ENCODE measurements at regions not wholly inside any gene's neighbourhood (a gene's known extent, or its start where the extent isn't known, plus 50 kb on each side); places are given as distances from the start of the nearest gene placed in this dataset.

DNA sequence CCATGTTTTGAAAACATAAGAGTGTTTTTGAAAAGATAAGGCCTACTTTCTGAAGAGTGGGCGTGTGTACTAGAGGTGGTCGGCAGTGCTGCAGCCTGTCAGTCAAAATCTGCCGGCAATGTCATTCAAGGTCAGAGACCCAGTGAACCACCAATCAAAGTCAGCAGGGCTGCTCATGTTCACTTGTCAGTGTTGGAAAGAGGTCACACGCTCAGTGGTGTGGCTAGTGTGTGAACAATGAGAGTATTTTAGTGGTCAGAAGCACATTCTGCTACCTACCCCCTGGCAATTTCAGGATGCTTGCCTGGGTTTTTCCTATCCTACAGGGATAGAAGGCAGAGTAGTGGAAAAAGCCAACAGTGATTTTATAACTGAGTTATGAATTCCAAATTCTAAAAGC lies 278.5 kb upstream of the ONECUT1 start:
- no peaks in the 10 kb centered on the region for H3K36me3 ChIP-seq (ENCODE audit: insufficient read depth, low read length)
- ChIA-PET CTCF (ENCODE audit: partially characterized antibody) (no interaction called here), POLR2A (ENCODE audit: partially characterized antibody) (no interaction called here)
- no peaks in the 10 kb centered on the region for H3K9me3 ChIP-seq (ENCODE audit: control insufficient read depth in 1 of 2, low read length in 2 of 2)
- no peaks in the 10 kb centered on the region for H3K36me3 Mint-ChIP-seq
- peaks cover 0 to 8% (median 0%) of the 10 kb centered on the region in 8 donors for H3K9me3 Mint-ChIP-seq
- H3K27ac Mint-ChIP-seq = no peak overlapping the region
- H3K4me1 Mint-ChIP-seq = no peaks in the 10 kb centered on the region
- intact Hi-C loops (cut with micrococcal nuclease) = no loop called here
- no peak overlapping the region for H3K4me3 ChIP-seq (ENCODE audit: low read length in 2 of 2)
- no peaks in the 10 kb centered on the region for H3K4me1 ChIP-seq (ENCODE audit: insufficient read depth, low read length)
- no peaks in the 10 kb centered on the region for H3K27me3 ChIP-seq (ENCODE audit: insufficient read depth, low read length)
- peaks cover 1 to 2% of the 10 kb centered on the region in 2 donors for H3K27me3 Mint-ChIP-seq
- no peak overlapping the region for H3K27ac ChIP-seq (ENCODE audit: low read depth, low read length)
- no peak for DNase-seq
- H3K4me3 Mint-ChIP-seq = no peak overlapping the region

DNA sequence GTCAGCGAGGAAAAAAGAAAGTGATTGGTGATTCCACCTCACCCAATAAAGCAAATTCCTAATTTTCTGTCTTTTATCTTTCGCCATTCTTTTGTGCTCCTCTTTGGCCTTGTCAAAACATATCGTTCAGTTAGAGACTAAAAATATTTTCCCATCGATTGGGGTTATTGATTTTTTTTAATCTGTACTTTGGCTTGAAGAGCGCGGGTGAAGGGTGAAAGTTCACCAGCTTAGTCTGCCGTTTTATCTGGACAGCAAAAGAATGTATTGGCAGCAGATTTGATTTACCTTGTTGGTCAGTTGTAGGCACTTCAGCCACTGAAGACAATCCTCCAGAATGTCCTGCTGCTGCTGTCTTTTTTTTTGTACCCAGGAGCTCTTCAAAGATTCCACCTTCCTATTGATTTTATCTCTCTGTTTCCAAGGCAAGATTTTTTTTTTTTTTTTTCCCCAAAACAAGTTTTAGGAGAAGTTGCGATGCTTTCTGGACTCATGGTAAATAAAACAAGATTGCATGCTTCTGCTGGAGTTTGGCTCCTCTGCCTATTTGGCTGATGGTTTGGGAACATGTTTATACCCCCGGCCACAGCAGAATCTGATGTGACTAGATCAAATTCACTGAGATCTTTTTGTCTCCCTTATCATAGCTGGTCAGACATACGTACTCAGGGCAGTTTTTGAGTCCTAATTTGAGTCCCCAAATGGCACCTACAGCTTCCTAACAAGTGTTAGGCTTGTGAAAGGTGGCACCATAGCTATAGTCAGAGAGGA lies 269.3 kb upstream of the ONECUT1 start:
- H3K36me3 Mint-ChIP-seq = no peaks in the 10 kb centered on the region
- no peak overlapping the region for H3K27ac Mint-ChIP-seq
- ChIA-PET CTCF (ENCODE audit: partially characterized antibody) (interaction anchor here (0.7 kb wide), 1 partner anchor 1972 kb away, joined by 3 read pairs; no protein-coding TSS in a partner anchor), POLR2A (ENCODE audit: partially characterized antibody) (no interaction called here)
- H3K27me3 Mint-ChIP-seq = no peaks in the 10 kb centered on the region
- H3K9me3 Mint-ChIP-seq = peaks cover 0 to 8% (median 2%) of the 10 kb centered on the region in 8 donors
- H3K4me3 Mint-ChIP-seq = no peak overlapping the region
- H3K4me1 ChIP-seq (ENCODE audit: insufficient read depth, low read length) = no peaks in the 10 kb centered on the region
- no peak overlapping the region for H3K4me3 ChIP-seq (ENCODE audit: low read length in 2 of 2)
- H3K4me1 Mint-ChIP-seq = no peaks in the 10 kb centered on the region
- no peaks in the 10 kb centered on the region for H3K9me3 ChIP-seq (ENCODE audit: control insufficient read depth in 1 of 2, low read length in 2 of 2)
- no peaks in the 10 kb centered on the region for H3K36me3 ChIP-seq (ENCODE audit: insufficient read depth, low read length)
- DNase-seq = no peak
- intact Hi-C loops (cut with micrococcal nuclease) = no loop called here
- H3K27ac ChIP-seq (ENCODE audit: low read depth, low read length) = no peak overlapping the region
- no peaks in the 10 kb centered on the region for H3K27me3 ChIP-seq (ENCODE audit: insufficient read depth, low read length)

DNA sequence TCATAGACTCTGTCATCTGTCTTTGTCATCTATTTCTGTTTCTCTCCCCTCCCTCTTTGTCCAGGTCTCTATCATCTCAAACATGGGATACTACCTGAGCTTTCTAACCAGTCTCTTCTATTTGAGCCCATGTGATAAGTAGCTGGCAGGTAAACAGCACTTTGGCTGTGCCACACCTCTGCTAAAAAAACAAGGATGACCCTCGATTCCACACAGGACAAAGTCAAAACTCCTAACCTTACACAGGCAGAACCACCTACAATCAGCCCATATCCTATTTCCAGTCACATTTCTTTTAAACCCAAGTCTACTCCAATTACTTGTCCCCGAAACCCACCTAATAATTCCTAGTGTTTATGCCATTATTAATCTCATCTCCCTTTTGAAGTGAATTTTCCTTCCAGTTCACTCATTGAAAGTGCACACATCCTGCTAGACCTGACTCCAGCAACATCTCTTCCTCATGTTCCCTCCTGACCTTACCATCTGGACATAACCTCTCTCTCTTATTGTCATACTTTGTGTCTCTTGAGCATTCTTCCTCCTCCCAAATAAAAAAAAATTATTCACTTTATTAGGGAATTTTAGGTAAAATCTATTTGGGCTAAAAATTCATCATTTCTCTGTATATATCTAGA lies 256.1 kb upstream of the ONECUT1 start:
- intact Hi-C loops (cut with micrococcal nuclease) = no loop called here
- H3K4me1 Mint-ChIP-seq = no peaks in the 10 kb centered on the region

DNA sequence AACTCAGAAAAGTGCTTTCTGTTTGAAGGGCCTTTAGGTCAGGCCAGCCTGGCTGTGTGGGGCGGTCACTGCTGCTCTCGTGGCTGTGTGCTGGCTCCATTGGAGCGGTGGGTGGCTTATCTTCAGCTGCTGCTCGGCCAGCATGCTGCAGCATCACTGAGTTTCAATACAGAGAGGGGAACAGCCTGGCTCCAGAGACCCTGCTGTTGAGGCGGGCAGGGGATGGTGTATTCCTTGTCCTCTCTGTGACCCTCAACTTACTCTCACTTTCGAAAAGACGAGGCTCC lies 248.5 kb upstream of the ONECUT1 start:
- H3K36me3 ChIP-seq (ENCODE audit: insufficient read depth, low read length) = no peaks in the 10 kb centered on the region
- no peak overlapping the region for H3K4me3 ChIP-seq (ENCODE audit: low read length in 2 of 2)
- Mint-ChIP-seq H3K27ac (no peak overlapping the region), H3K4me1 (no peaks in the 10 kb centered on the region), H3K9me3 (peaks cover 0 to 8% (median 1%) of the 10 kb centered on the region in 8 donors), H3K36me3 (no peaks in the 10 kb centered on the region), H3K27me3 (peaks cover 0 to 6% of the 10 kb centered on the region in 2 donors), H3K4me3 (no peak overlapping the region)
- no peak overlapping the region for H3K27ac ChIP-seq (ENCODE audit: low read depth, low read length)
- H3K4me1 ChIP-seq (ENCODE audit: insufficient read depth, low read length) = no peaks in the 10 kb centered on the region
- ChIA-PET CTCF (ENCODE audit: partially characterized antibody) (no interaction called here), POLR2A (ENCODE audit: partially characterized antibody) (no interaction called here)
- no peak for DNase-seq
- H3K9me3 ChIP-seq (ENCODE audit: control insufficient read depth in 1 of 2, low read length in 2 of 2) = no peaks in the 10 kb centered on the region
- intact Hi-C loops (cut with micrococcal nuclease) = no loop called here
- no peaks in the 10 kb centered on the region for H3K27me3 ChIP-seq (ENCODE audit: insufficient read depth, low read length)

More for the DNA sequence above, 256.1 kb upstream of the ONECUT1 start:
- Mint-ChIP-seq H3K4me3 (no peak overlapping the region), H3K9me3 (peaks cover 2 to 26% (median 17%) of the 10 kb centered on the region in 8 donors), H3K36me3 (no peaks in the 10 kb centered on the region), H3K27ac (no peak overlapping the region), H3K27me3 (peaks cover 0 to 10% of the 10 kb centered on the region in 2 donors)
- H3K4me3 ChIP-seq (ENCODE audit: low read length in 2 of 2) = no peak overlapping the region
- POLR2A ChIA-PET (ENCODE audit: partially characterized antibody) = no interaction called here
- no peaks in the 10 kb centered on the region for H3K4me1 ChIP-seq (ENCODE audit: insufficient read depth, low read length)
- CTCF ChIA-PET (ENCODE audit: partially characterized antibody) = no interaction called here
- H3K27me3 ChIP-seq (ENCODE audit: insufficient read depth, low read length) = no peaks in the 10 kb centered on the region
- H3K27ac ChIP-seq (ENCODE audit: low read depth, low read length) = no peak overlapping the region
- H3K9me3 ChIP-seq (ENCODE audit: control insufficient read depth in 1 of 2, low read length in 2 of 2) = no peaks in the 10 kb centered on the region
- no peak for DNase-seq
- H3K36me3 ChIP-seq (ENCODE audit: insufficient read depth, low read length) = no peaks in the 10 kb centered on the region

DNA sequence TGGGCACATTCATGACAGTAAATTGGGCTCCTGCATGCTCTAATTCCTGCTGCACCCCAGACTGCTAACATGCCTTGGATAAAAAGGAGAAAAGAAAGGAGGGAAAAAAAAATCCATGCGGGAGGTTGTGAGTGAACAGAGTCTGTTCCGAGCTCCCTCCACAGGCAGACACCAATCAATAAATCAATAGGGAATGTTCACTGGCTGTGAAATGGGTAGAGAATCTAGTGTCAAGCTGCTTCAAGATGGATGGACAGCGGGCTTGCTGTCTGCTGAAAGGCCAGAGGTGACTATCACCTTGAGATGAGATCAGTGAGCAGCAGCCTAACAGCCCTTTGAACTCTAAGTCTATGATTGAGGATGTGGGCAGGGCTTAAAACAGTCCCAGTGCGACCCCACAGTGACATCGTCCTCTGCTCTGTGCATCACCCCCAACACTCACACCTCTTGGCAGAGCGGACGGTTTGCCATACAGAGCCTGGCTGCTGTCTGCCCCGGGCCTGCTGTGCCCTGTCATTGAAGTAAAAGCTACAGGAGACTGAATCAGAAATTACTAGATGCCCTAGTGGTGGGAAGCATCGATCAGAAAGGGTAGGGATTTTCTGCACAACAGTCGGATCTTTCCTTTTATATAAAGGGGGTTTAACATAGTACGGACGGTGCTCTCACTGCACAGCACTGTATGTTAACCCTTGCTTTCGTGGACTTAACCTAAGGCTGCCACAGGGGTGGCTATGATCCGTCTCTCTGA lies 247.9 kb upstream of the ONECUT1 start:
- no peaks in the 10 kb centered on the region for H3K9me3 ChIP-seq (ENCODE audit: control insufficient read depth in 1 of 2, low read length in 2 of 2)
- DNase-seq = no peak
- Mint-ChIP-seq H3K27ac (no peak overlapping the region), H3K36me3 (no peaks in the 10 kb centered on the region), H3K27me3 (peaks cover 0 to 6% of the 10 kb centered on the region in 2 donors), H3K4me3 (no peak overlapping the region), H3K9me3 (peaks cover 0 to 8% (median under 1%) of the 10 kb centered on the region in 8 donors), H3K4me1 (no peaks in the 10 kb centered on the region)
- H3K36me3 ChIP-seq (ENCODE audit: insufficient read depth, low read length) = no peaks in the 10 kb centered on the region
- intact Hi-C loops (cut with micrococcal nuclease) = no loop called here
- no peak overlapping the region for H3K27ac ChIP-seq (ENCODE audit: low read depth, low read length)
- no peaks in the 10 kb centered on the region for H3K4me1 ChIP-seq (ENCODE audit: insufficient read depth, low read length)
- no peaks in the 10 kb centered on the region for H3K27me3 ChIP-seq (ENCODE audit: insufficient read depth, low read length)
- CTCF ChIA-PET (ENCODE audit: partially characterized antibody) = no interaction called here
- POLR2A ChIA-PET (ENCODE audit: partially characterized antibody) = no interaction called here
- H3K4me3 ChIP-seq (ENCODE audit: low read length in 2 of 2) = no peak overlapping the region

DNA sequence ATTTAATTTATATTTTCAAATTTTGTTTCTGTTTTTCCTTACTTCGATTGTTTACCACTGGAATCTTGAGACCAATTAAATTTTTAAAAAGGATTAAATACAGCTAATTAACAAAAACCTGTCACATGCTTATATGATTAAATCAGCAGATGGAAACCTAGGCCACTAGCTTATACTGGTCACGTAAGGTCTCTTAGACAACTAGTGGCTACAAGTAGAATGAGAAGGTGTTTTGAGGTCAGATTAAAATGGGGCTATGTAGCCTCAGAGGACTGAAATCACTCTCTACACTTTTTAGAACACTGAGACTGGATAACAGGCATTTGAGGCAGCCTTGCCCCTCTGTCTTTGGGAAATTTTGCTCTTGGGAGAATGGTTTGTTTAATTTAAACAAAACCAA lies 246.5 kb upstream of the ONECUT1 start:
- Mint-ChIP-seq H3K36me3 (no peaks in the 10 kb centered on the region), H3K27me3 (peaks cover 0 to 6% of the 10 kb centered on the region in 2 donors), H3K9me3 (peaks cover 0 to 3% (median 0%) of the 10 kb centered on the region in 8 donors), H3K4me3 (no peak overlapping the region), H3K4me1 (no peaks in the 10 kb centered on the region), H3K27ac (no peak overlapping the region)
- H3K4me1 ChIP-seq (ENCODE audit: insufficient read depth, low read length) = no peaks in the 10 kb centered on the region
- ChIA-PET POLR2A (ENCODE audit: partially characterized antibody) (no interaction called here), CTCF (ENCODE audit: partially characterized antibody) (no interaction called here)
- no peaks in the 10 kb centered on the region for H3K9me3 ChIP-seq (ENCODE audit: control insufficient read depth in 1 of 2, low read length in 2 of 2)
- no peaks in the 10 kb centered on the region for H3K36me3 ChIP-seq (ENCODE audit: insufficient read depth, low read length)
- no peak for DNase-seq
- no peak overlapping the region for H3K4me3 ChIP-seq (ENCODE audit: low read length in 2 of 2)
- no peak overlapping the region for H3K27ac ChIP-seq (ENCODE audit: low read depth, low read length)
- intact Hi-C loops (cut with micrococcal nuclease) = no loop called here
- H3K27me3 ChIP-seq (ENCODE audit: insufficient read depth, low read length) = no peaks in the 10 kb centered on the region

DNA sequence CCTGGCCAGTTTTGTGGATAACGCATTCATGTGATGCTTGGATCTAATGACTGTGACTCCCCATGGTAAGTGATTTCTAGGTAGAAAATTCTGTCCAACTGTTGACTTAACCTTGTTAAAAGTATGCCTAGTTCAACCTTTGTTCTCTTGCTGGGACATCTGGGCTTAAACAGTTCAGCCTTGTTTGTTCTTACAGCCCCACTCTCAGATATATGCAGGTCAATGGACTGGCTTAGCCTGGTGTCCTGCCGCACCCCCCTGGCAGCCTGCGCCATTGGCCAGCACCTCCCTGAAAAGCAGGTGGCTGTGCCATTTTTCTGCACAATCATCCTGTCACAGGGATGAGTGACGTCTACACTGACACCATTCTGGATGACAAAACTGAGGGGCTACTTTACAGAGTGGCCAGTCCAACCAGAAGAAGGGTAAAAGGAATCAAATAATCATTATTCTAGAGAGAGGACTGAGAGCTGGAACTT lies 244.7 kb upstream of the ONECUT1 start:
- Mint-ChIP-seq H3K9me3 (no peaks in the 10 kb centered on the region), H3K27ac (no peak overlapping the region), H3K4me1 (no peaks in the 10 kb centered on the region), H3K36me3 (no peaks in the 10 kb centered on the region), H3K27me3 (peaks cover 0 to 6% of the 10 kb centered on the region in 2 donors), H3K4me3 (no peak overlapping the region)
- POLR2A ChIA-PET (ENCODE audit: partially characterized antibody) = no interaction called here
- intact Hi-C loops (cut with micrococcal nuclease) = no loop called here
- Histone ChIP-seq H3K9me3 (ENCODE audit: control insufficient read depth in 1 of 2, low read length in 2 of 2) (no peaks in the 10 kb centered on the region), H3K36me3 (ENCODE audit: insufficient read depth, low read length) (no peaks in the 10 kb centered on the region), H3K4me1 (ENCODE audit: insufficient read depth, low read length) (no peaks in the 10 kb centered on the region), H3K27me3 (ENCODE audit: insufficient read depth, low read length) (no peaks in the 10 kb centered on the region), H3K27ac (ENCODE audit: low read depth, low read length) (no peak overlapping the region), H3K4me3 (ENCODE audit: low read length in 2 of 2) (no peak overlapping the region)
- CTCF ChIA-PET (ENCODE audit: partially characterized antibody) = no interaction called here
- DNase-seq = no peak

Measured in CD4-positive, alpha-beta memory T cell (primary cell).